DMS 273 treated with DMSO at 0.1 percent for 48 hours (cell line): ENCODE measurements at regions not wholly inside any gene's neighbourhood (a gene's known extent, or its start where the extent isn't known, plus 50 kb on each side); places are given as distances from the start of the nearest gene placed in this dataset.
"Not testable (repeated sequence)": the region's sequence is repeated elsewhere in the genome, so short reads cannot be mapped to it uniquely, and the experiment has no call there.

ENCODE experiments used
- DNase-seq: peaks from one replicate; lab custom pipeline; 2025; lab: John Stamatoyannopoulos, UW

GRCh38 chr11:70549386-70549785, 151.1 kb downstream of the CTTN start:
- no peak for DNase-seq

- no peak for DNase-seq
Measured at GRCh38 chr11:70549796-70550195, 151.5 kb downstream of the CTTN start.

GRCh38 chr11:70550456-70551195, 152.3 kb downstream of the CTTN start:
- DNase-seq, result no peak

GRCh38 chr11:70551351-70552166, 153.2 kb downstream of the CTTN start:
- DNase-seq, result no peak

GRCh38 chr11:70552167-70553150, 154.1 kb downstream of the CTTN start:
- no peak for DNase-seq

GRCh38 chr11:70555078-70555477, 156.7 kb downstream of the CTTN start:
- DNase-seq, result no peak

- no peak for DNase-seq
Measured at GRCh38 chr11:70556884-70557741, 158.8 kb downstream of the CTTN start.

- no peak for DNase-seq
Measured at GRCh38 chr11:70557742-70558485, 159.6 kb downstream of the CTTN start.

GRCh38 chr11:70558681-70559080, 160.4 kb downstream of the CTTN start:
- no peak for DNase-seq

- DNase-seq, result no peak
Measured at GRCh38 chr11:70559516-70559915, 161.2 kb downstream of the CTTN start.

GRCh38 chr11:70560621-70561020, 162.3 kb downstream of the CTTN start:
- not testable (repeated sequence) for DNase-seq

GRCh38 chr11:70566768-70567530, 168.6 kb downstream of the CTTN start:
- DNase-seq, result no peak

- DNase-seq, result no peak
Measured at GRCh38 chr11:70567680-70568034, 169.3 kb downstream of the CTTN start.

- no peak for DNase-seq
Measured at GRCh38 chr11:70568035-70568813, 169.9 kb downstream of the CTTN start.

- DNase-seq, result no peak
Measured at GRCh38 chr11:70568814-70569617, 170.7 kb downstream of the CTTN start.

- no peak for DNase-seq
Measured at GRCh38 chr11:70569618-70569890, 171.2 kb downstream of the CTTN start.

GRCh38 chr11:70569996-70570692, 171.8 kb downstream of the CTTN start:
- DNase-seq, result no peak
